HEK293 (cell line): ENCODE measurements at regions not wholly inside any gene's neighbourhood (a gene's known extent, or its start where the extent isn't known, plus 50 kb on each side); places are given as distances from the start of the nearest gene placed in this dataset.
"Not testable (repeated sequence)": the region's sequence is repeated elsewhere in the genome, so short reads cannot be mapped to it uniquely, and the experiment has no call there.

Source experiments
- CTCF ChIP-seq: fragments of 450-650 bp; formaldehyde crosslinking; IDR thresholded peaks from 2 replicates; pipeline ENCODE4 v1.5.1; 2016; ENCODE audit warnings: missing biosample characterization, missing genetic modification characterization
- MYNN ChIP-seq: fragments of 450-650 bp; formaldehyde crosslinking; IDR thresholded peaks from 2 replicates; pipeline ENCODE4 v1.5.1; 2016; ENCODE audit warnings: missing biosample characterization, missing genetic modification characterization, borderline replicate concordance
- SETDB1 ChIP-seq: IDR thresholded peaks from one replicate; pipeline ENCODE4 v1.6.1; 2017; ENCODE audit warnings: mild to moderate bottlenecking, low read length, moderate library complexity, mixed read lengths; ENCODE audit not compliant: insufficient read length
- ZFHX2 ChIP-seq: fragments of 450-650 bp; formaldehyde crosslinking; conservative IDR thresholded peaks from 2 replicates; pipeline ENCODE4 v1.5.1; 2016; ENCODE audit warnings: missing biosample characterization, missing genetic modification characterization
- ZNF121 ChIP-seq: fragments of 450-650 bp; formaldehyde crosslinking; IDR thresholded peaks from 2 replicates; pipeline ENCODE4 v1.5.1; 2016; ENCODE audit warnings: missing biosample characterization, missing genetic modification characterization
- ZNF157 ChIP-seq: fragments of 450-650 bp; formaldehyde crosslinking; IDR thresholded peaks from 2 replicates; pipeline ENCODE4 v1.5.1; 2016; ENCODE audit warnings: missing biosample characterization, missing genetic modification characterization
- ZNF274 ChIP-seq, 2 experiments: fragments of 200-500 bp in 1 of 2; fragments of 450-650 bp in 1 of 2; sonication (Bioruptor generic) in 1 of 2; formaldehyde crosslinking in 1 of 2; IDR thresholded peaks; 2 replicates each; pipeline versions ENCODE4 v1.5.1 to v1.6.1; 2014 to 2016; ENCODE audit warnings: borderline replicate concordance in 1 of 2, inconsistent platforms in 1 of 2, low read length in 1 of 2, missing biosample characterization in 1 of 2, missing genetic modification characterization in 1 of 2
- ZNF335 ChIP-seq: fragments of 450-650 bp; formaldehyde crosslinking; conservative IDR thresholded peaks from 2 replicates; pipeline ENCODE4 v1.5.1; 2016; ENCODE audit warnings: missing biosample characterization, missing genetic modification characterization
- ZNF362 ChIP-seq: fragments of 450-650 bp; formaldehyde crosslinking; IDR thresholded peaks from 2 replicates; pipeline ENCODE4 v1.5.1; 2016; ENCODE audit warnings: missing biosample characterization, missing genetic modification characterization
- ZNF394 ChIP-seq: fragments of 450-650 bp; formaldehyde crosslinking; IDR thresholded peaks from 2 replicates; pipeline ENCODE4 v1.5.1; 2016; ENCODE audit warnings: missing biosample characterization, missing genetic modification characterization, mild to moderate bottlenecking, moderate library complexity, borderline replicate concordance
- ZNF639 ChIP-seq: fragments of 450-650 bp; formaldehyde crosslinking; IDR thresholded peaks from 2 replicates; pipeline ENCODE4 v1.5.1; 2016; ENCODE audit warnings: missing biosample characterization, missing genetic modification characterization
- ZNF707 ChIP-seq: fragments of 450-650 bp; formaldehyde crosslinking; IDR thresholded peaks from 2 replicates; pipeline ENCODE4 v1.5.1; 2016; ENCODE audit warnings: missing biosample characterization, missing genetic modification characterization
- ZSCAN30 ChIP-seq: fragments of 450-650 bp; IDR thresholded peaks from 2 replicates; pipeline ENCODE4 v1.5.1; 2018; ENCODE audit warnings: missing biosample characterization, mild to moderate bottlenecking, missing genetic modification characterization, moderate library complexity
- ZSCAN5A ChIP-seq: fragments of 450-650 bp; formaldehyde crosslinking; IDR thresholded peaks from 2 replicates; pipeline ENCODE4 v1.5.1; 2016; ENCODE audit warnings: missing biosample characterization, missing genetic modification characterization

GRCh38 chr6:26937258-26937657 lies 277.7 kb upstream of the ZNF322 start:
- not testable (repeated sequence) for TF ChIP-seq ZNF707; ZNF157 (tag by site-specific recombination); ZSCAN30; CTCF (tag by site-specific recombination); ZNF335 (tag by site-specific recombination); ZFHX2 (tag by site-specific recombination); SETDB1; ZNF362 (tag by site-specific recombination); ZNF639 (tag by site-specific recombination); MYNN (tag by site-specific recombination); ZSCAN5A (tag by site-specific recombination); ZNF274 (IDR thresholded peaks at IDR 0.05; ENCODE audit: low read length); ZNF274 (tag by site-specific recombination; IDR thresholded peaks at IDR 0.05; ENCODE audit: borderline replicate concordance); ZNF121; ZNF394 (tag by site-specific recombination)
